ENCODE measurements at regions not wholly inside any gene's neighbourhood (a gene's known extent, or its start where the extent isn't known, plus 50 kb on each side); places are given as distances from the start of the nearest gene placed in this dataset.
A peak's percentile ranks its signal among the peaks of the same experiment; 100 is the strongest.

DNA sequence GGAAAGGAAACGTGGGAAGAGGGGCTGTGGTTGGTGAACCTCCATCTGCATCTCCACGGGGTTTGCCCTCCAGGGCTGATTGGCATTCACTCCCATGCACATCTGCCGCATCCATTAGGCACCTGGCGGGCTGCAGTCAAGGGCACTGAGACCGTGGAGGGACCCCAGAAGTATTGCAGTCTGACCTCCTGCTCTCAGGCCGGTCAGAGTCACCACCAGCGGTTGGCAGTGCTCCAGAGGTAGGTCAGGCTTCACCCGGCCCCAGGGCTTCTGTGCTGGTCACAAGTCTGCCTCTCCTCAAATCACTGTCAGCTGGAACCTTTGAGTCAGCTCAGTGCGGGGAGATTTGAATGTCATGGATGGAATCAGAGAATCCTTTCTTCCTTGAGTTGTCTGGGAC, 132.3 kb downstream of the PAPOLA start:
- H3K4me3 ChIP-seq = no peak overlapping the region
- H3K4me1 ChIP-seq = no peaks in the 10 kb centered on the region
- TF ChIP-seq POLR2A (IDR thresholded peaks at IDR 0.05; ENCODE audit: low read depth) = no peak
- TF ChIP-seq, protein P1, sequence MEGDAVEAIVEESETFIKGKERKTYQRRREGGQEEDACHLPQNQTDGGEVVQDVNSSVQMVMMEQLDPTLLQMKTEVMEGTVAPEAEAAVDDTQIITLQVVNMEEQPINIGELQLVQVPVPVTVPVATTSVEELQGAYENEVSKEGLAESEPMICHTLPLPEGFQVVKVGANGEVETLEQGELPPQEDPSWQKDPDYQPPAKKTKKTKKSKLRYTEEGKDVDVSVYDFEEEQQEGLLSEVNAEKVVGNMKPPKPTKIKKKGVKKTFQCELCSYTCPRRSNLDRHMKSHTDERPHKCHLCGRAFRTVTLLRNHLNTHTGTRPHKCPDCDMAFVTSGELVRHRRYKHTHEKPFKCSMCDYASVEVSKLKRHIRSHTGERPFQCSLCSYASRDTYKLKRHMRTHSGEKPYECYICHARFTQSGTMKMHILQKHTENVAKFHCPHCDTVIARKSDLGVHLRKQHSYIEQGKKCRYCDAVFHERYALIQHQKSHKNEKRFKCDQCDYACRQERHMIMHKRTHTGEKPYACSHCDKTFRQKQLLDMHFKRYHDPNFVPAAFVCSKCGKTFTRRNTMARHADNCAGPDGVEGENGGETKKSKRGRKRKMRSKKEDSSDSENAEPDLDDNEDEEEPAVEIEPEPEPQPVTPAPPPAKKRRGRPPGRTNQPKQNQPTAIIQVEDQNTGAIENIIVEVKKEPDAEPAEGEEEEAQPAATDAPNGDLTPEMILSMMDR (IDR thresholded peaks at IDR 0.05) = no peak
- TF ChIP-seq EP300 (IDR thresholded peaks at IDR 0.05) = no peak
- TF ChIP-seq POLR2AphosphoS5 (IDR thresholded peaks at IDR 0.05) = no peak
- 90% methylated on average over 6 of the region's 9 CpGs for WGBS
- DNase-seq (ENCODE audit: extremely low spot score) = peak; percentile 82
- H3K27me3 ChIP-seq = no peaks in the 10 kb centered on the region
- intact Hi-C loops (cut with DNase I) = no loop called here
- no peaks in the 10 kb centered on the region for H3K36me3 ChIP-seq
- H3K9me3 ChIP-seq = peaks cover 0 to 7% (median 0%) of the 10 kb centered on the region in 4 donors
- no peak overlapping the region for H3K27ac ChIP-seq (replicated peaks in 1 of 4)

DNA sequence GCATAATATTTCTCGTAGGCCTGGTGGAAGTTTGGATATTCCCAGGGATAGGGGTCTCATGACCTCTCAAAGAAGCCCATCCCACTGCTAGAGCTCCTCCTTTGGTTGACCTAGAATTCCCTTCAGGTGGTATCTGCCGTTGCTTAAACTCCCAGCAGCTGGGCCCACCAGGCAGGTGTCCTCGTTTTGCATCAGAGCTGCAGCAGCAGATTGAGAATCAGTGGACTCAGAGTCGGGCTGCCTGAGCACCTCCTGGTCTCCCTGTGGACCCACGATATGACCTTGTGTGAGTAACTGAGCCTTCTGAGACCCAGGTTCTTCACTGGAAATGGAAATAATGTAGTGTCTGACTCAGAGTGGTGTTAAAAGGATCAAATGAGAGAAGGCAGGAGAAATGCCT, 132.7 kb downstream of the PAPOLA start:
- H3K9me3 ChIP-seq = peaks cover 0 to 6% (median 0%) of the 10 kb centered on the region in 4 donors
- H3K27me3 ChIP-seq = no peaks in the 10 kb centered on the region
- TF ChIP-seq, protein P1 (IDR thresholded peaks at IDR 0.05) = no peak
- TF ChIP-seq POLR2AphosphoS5 (IDR thresholded peaks at IDR 0.05) (no peak), POLR2A (IDR thresholded peaks at IDR 0.05; ENCODE audit: low read depth) (no peak), EP300 (IDR thresholded peaks at IDR 0.05) (no peak)
- H3K4me1 ChIP-seq = no peaks in the 10 kb centered on the region
- no peak overlapping the region for H3K4me3 ChIP-seq
- no peaks in the 10 kb centered on the region for H3K36me3 ChIP-seq
- 62% methylated on average over 5 of the region's 5 CpGs for WGBS
- peak; percentile 70 for DNase-seq (ENCODE audit: extremely low spot score)
- intact Hi-C loops (cut with DNase I) = no loop called here
- no peak overlapping the region for H3K27ac ChIP-seq (replicated peaks in 1 of 4)

DNA sequence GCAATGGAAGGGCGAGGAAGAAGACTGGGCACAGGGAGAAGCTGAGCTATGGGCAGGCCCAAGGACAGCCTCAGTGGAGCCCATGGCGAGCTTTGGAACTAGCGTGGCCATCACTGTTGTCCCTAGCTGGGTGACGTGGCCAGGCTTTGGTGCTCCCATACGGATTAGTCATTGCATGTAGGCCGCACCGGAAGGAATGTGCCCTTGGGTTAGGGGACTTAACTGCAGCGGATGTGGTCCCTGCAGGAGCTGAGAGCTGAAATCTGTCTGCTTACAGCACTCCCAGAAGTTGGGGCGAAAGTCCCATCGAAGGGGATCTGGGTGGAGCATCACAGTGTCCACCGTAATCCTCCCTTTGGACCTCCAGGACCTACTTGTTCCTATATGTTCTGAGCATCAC, 133.7 kb downstream of the PAPOLA start:
- 90% methylated on average over 11 of the region's 11 CpGs for WGBS
- Histone ChIP-seq H3K36me3 (no peaks in the 10 kb centered on the region), H3K27me3 (no peaks in the 10 kb centered on the region), H3K4me1 (no peaks in the 10 kb centered on the region), H3K4me3 (no peak overlapping the region), H3K9me3 (no peaks in the 10 kb centered on the region), H3K27ac (replicated peaks in 1 of 4) (no peak overlapping the region)
- no peak for TF ChIP-seq POLR2AphosphoS5 (IDR thresholded peaks at IDR 0.05)
- TF ChIP-seq, protein P1 (IDR thresholded peaks at IDR 0.05) = no peak
- TF ChIP-seq POLR2A (IDR thresholded peaks at IDR 0.05; ENCODE audit: low read depth) = no peak
- no peak for TF ChIP-seq EP300 (IDR thresholded peaks at IDR 0.05)
- DNase-seq (ENCODE audit: extremely low spot score) = peak; percentile 77
- intact Hi-C loops (cut with DNase I) = no loop called here

DNA sequence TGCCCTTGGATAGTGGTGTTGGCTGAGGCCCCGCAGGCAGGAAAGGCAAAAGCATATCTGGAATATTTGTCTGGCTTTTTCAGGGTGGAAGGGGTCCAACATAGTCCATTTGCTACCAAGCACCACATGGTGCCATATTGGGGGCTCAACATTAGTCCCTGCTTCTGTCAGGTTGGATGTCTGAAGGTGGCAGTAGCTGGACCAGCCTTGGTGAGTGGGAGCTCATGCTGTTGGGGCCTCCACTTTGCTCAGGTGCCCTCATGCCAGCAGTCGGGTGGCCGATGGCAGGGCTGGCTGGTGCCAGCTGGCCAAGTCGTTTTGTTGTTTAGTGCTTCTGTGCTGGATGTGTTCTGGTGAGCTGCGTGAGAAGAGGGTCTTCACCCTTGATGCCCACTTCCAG, 135.3 kb downstream of the PAPOLA start:
- intact Hi-C loops (cut with DNase I) = no loop called here
- H3K4me1 ChIP-seq = no peaks in the 10 kb centered on the region
- H3K27ac ChIP-seq (replicated peaks in 1 of 4) = no peak overlapping the region
- DNase-seq (ENCODE audit: extremely low spot score) = peak; percentile 84
- H3K27me3 ChIP-seq = no peaks in the 10 kb centered on the region
- no peaks in the 10 kb centered on the region for H3K36me3 ChIP-seq
- TF ChIP-seq POLR2A (IDR thresholded peaks at IDR 0.05; ENCODE audit: low read depth) (no peak), POLR2AphosphoS5 (IDR thresholded peaks at IDR 0.05) (no peak), EP300 (IDR thresholded peaks at IDR 0.05) (no peak)
- TF ChIP-seq, protein P1 (IDR thresholded peaks at IDR 0.05) = no peak
- no peaks in the 10 kb centered on the region for H3K9me3 ChIP-seq
- H3K4me3 ChIP-seq = no peak overlapping the region
- 86% methylated on average over 4 of the region's 5 CpGs for WGBS
